ENCODE measurements at regions not wholly inside any gene's neighbourhood (a gene's known extent, or its start where the extent isn't known, plus 50 kb on each side); places are given as distances from the start of the nearest gene placed in this dataset.
A peak's percentile ranks its signal among the peaks of the same experiment; 100 is the strongest.

DNA sequence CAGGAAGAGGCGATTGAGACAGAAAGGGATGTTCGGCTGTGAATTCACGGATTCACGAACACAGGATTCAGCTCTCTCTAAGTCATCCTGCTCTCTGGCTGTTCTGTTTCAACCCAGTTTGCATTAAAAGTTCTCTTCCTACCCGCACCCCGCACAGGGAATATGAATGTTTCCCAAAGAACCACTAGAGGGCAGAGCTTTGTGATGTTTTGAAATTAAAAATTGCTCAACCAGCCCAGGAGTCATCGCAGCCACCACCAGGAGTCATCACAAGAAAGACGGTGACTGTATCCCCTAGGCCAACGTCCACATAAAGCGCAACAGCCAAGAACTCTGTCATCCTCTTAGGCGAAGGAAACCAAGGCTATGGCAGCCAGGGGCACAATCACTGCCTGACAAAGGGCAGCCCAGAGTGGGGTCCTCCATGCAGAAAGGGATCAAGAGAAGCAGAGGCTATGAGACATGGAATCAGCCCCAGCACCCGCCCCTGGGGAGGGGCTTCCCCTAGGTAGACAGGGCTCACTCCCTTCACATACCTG lies 122.4 kb downstream of the WT1 start:
- TF ChIP-seq, protein P1, sequence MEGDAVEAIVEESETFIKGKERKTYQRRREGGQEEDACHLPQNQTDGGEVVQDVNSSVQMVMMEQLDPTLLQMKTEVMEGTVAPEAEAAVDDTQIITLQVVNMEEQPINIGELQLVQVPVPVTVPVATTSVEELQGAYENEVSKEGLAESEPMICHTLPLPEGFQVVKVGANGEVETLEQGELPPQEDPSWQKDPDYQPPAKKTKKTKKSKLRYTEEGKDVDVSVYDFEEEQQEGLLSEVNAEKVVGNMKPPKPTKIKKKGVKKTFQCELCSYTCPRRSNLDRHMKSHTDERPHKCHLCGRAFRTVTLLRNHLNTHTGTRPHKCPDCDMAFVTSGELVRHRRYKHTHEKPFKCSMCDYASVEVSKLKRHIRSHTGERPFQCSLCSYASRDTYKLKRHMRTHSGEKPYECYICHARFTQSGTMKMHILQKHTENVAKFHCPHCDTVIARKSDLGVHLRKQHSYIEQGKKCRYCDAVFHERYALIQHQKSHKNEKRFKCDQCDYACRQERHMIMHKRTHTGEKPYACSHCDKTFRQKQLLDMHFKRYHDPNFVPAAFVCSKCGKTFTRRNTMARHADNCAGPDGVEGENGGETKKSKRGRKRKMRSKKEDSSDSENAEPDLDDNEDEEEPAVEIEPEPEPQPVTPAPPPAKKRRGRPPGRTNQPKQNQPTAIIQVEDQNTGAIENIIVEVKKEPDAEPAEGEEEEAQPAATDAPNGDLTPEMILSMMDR (IDR thresholded peaks at IDR 0.05 in 8 of 11, conservative IDR thresholded peaks at IDR 0.05 in 3 of 11), result peak in 9 of 11 experiments; percentile 31 to 65 (median 54)
- TF ChIP-seq POLR2A (IDR thresholded peaks at IDR 0.05) (no peak), POLR2AphosphoS5 (IDR thresholded peaks at IDR 0.05) (no peak)

Measured in spleen (tissue), 7 donors.